ENCODE measurements at regions not wholly inside any gene's neighbourhood (a gene's known extent, or its start where the extent isn't known, plus 50 kb on each side); places are given as distances from the start of the nearest gene placed in this dataset.

- no peak for TF ChIP-seq CTCF (IDR thresholded peaks at IDR 0.05; ENCODE audit: low read depth, low read length)
- no peak overlapping the region for H3K4me3 ChIP-seq (ENCODE audit: low read depth, low read length)
Measured at GRCh38 chr11:23502826-23503225, 642.6 kb upstream of the CCDC179 start.

- no peak overlapping the region for H3K4me3 ChIP-seq (ENCODE audit: low read depth, low read length)
- no peak for TF ChIP-seq CTCF (IDR thresholded peaks at IDR 0.05; ENCODE audit: low read depth, low read length)
Measured at GRCh38 chr11:23509023-23509422, 648.7 kb upstream of the CCDC179 start.

DNA sequence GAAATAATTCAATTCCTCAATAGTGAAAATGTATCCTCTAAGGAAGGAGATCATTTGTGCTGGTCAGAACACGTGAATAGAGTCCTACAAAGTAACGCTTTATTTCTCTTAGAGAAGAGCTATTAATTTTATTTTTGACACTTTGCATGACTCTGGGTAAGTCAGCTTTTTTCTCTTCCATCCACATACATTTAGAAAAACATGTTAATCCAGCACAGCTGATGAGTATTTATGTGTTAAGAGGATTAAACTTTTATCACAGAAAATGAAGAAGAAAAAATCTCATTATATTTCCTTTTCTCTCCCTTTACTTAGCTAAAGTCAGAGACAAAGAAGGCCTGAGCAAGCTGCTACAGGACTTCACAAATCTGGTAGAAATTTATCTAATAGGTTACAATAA lies 649.5 kb upstream of the CCDC179 start:
- H3K4me3 ChIP-seq (ENCODE audit: low read depth, low read length): no peak overlapping the region
- no peak for TF ChIP-seq CTCF (IDR thresholded peaks at IDR 0.05; ENCODE audit: low read depth, low read length)

DNA sequence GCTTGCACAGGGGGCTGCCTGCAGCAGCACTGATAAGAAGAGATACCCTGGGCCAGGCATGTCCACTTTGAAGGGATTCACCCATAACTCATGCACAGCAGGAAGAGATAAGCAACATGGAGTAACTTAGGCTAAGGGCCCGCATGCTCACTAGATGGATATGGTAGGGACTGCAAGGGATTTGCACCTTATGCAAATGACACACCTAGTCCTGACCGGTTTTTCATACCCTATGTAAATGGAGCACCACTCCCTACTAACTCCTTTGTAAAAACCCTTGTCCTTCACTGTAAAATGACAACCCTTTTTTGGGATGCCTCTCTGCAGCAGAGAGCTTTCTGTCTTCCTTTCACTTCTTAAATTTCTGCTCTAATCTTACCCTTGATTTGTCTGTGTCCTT lies 658.9 kb upstream of the CCDC179 start:
- no peak overlapping the region for H3K4me3 ChIP-seq (ENCODE audit: low read depth, low read length)
- TF ChIP-seq CTCF (IDR thresholded peaks at IDR 0.05; ENCODE audit: low read depth, low read length): no peak

DNA sequence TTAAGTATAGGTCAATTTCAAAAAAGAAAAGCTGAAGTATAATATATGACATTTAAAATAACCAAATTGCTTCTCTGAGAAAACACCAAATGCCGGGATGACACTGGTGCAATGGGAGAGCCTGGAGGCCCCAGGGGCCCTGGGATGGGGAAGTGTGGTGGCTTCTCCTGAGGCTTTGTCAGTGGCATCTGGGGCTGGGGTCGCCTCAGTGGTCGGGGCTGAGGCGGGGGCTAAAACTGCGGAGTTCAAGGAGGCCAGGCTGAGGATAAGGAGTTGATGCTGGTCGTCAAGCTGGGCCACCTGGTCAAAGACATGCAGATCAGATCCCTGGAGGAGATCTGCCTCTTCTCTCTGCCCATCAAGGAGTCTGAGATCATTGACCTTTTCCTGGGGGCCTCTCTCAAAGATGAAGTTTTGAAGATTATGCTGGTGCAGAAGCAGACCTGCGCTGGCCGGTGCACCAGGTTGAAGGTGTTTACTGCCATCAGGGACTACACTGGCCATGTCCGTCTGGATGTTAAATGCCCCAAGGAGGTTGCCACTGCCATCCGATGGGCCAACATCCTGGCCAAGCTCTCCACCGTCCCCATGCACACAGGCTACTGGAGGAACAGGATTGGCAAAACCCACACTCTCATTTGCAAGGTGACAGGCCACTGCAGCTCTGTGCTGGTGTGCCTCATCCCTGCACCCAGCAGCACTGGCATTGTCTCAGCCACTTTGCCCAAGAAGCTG lies 660.1 kb upstream of the CCDC179 start:
- TF ChIP-seq CTCF (IDR thresholded peaks at IDR 0.05; ENCODE audit: low read depth, low read length): no peak

GRCh38 chr11:23536907-23537306 lies 676.6 kb upstream of the CCDC179 start:
- no peak for TF ChIP-seq CTCF (IDR thresholded peaks at IDR 0.05; ENCODE audit: low read depth, low read length)
- no peak overlapping the region for H3K4me3 ChIP-seq (ENCODE audit: low read depth, low read length)

More for the DNA sequence above, 660.1 kb upstream of the CCDC179 start:
- H3K4me3 ChIP-seq (ENCODE audit: low read depth, low read length): no peak overlapping the region

DNA sequence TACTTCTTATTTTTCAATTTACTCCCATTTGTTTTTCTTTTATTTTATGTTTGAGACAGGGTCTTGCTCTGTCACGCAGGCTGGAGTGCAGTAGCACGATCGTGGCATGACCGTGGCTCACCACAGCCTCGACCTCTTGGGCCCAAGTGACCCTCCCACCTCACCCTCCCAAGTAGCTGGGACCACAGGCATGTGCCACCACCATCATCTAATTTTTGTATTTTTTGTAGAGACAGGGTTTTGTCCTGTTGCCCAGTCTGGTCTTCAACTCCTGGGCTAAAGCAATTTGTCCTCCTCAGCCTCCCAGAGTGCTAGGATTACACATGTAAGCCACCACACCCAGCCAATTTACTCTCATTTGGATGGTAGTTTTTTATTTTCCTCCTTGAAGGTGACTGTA lies 679.3 kb upstream of the CCDC179 start:
- no peak for TF ChIP-seq CTCF (IDR thresholded peaks at IDR 0.05; ENCODE audit: low read depth, low read length)
- H3K4me3 ChIP-seq (ENCODE audit: low read depth, low read length): no peak overlapping the region
